IMR-90 (cell line): ENCODE measurements at regions not wholly inside any gene's neighbourhood (a gene's known extent, or its start where the extent isn't known, plus 50 kb on each side); places are given as distances from the start of the nearest gene placed in this dataset.

Source experiments
- CTCF ChIP-seq: conservative IDR thresholded peaks from 2 replicates; pipeline ENCODE4 v1.5.1; 2012; ENCODE audit warnings: mild to moderate bottlenecking, low read depth, low read length, improper control_type of control experiment
- ELK1 ChIP-seq: fragments of 150-350 bp; IDR thresholded peaks from 2 replicates; pipeline ENCODE4 v1.6.1; 2016; ENCODE audit warnings: low read depth, mild to moderate bottlenecking, low read length, moderate library complexity, borderline replicate concordance
- FOS ChIP-seq: fragments of 150-350 bp; IDR thresholded peaks from 2 replicates; pipeline ENCODE4 v1.6.1; 2016; ENCODE audit warnings: low read depth, low read length
- MXI1 ChIP-seq: IDR thresholded peaks from 2 replicates; pipeline ENCODE4 v1.6.1; 2012; ENCODE audit warnings: low read depth, mild to moderate bottlenecking, low read length, moderate library complexity, borderline replicate concordance
- POLR2A ChIP-seq: IDR thresholded peaks from 2 replicates; pipeline ENCODE4 v1.6.1; 2012; ENCODE audit warnings: mild to moderate bottlenecking, low read depth, low read length
- RAD21 ChIP-seq: IDR thresholded peaks from 2 replicates; pipeline ENCODE4 v1.6.1; 2012; ENCODE audit warnings: low read length, improper control_type of control experiment
- RFX5 ChIP-seq: IDR thresholded peaks from 2 replicates; pipeline ENCODE4 v1.8.0; 2012; ENCODE audit warnings: low read depth, mild to moderate bottlenecking, low read length, moderate library complexity
- USF2 ChIP-seq: fragments of 150-350 bp; IDR thresholded peaks from 2 replicates; pipeline ENCODE4 v1.6.1; 2017; ENCODE audit warnings: mild to moderate bottlenecking, antibody characterized with exemption, low read length, low read depth

GRCh38 chrX:19272452-19272851 is 71.3 kb upstream of the PDHA1 start:
- TF ChIP-seq CTCF: no peak
- no peak for TF ChIP-seq MXI1
- TF ChIP-seq POLR2A: no peak
- TF ChIP-seq USF2: no peak
- TF ChIP-seq RFX5: no peak
- no peak for TF ChIP-seq RAD21
- no peak for TF ChIP-seq ELK1
- no peak for TF ChIP-seq FOS
